Kidney epithelial cell (primary cell): ENCODE measurements at regions not wholly inside any gene's neighbourhood (a gene's known extent, or its start where the extent isn't known, plus 50 kb on each side); places are given as distances from the start of the nearest gene placed in this dataset.
"Not testable (repeated sequence)": the region's sequence is repeated elsewhere in the genome, so short reads cannot be mapped to it uniquely, and the experiment has no call there.

ENCODE experiments used
- DNase-seq: peaks from one replicate; pipeline ENCODE4 v3.0.0-alpha.2; 2010; ENCODE audit warnings: low read depth
- H3K27me3 ChIP-seq: 2 replicates; pipeline ENCODE4 v1.6.0; 2011; ENCODE audit warnings: low read length; ENCODE audit not compliant: control insufficient read depth, insufficient read depth
- H3K36me3 ChIP-seq: 2 replicates; pipeline ENCODE4 v1.5.1; 2011; ENCODE audit warnings: low read length; ENCODE audit not compliant: control insufficient read depth, insufficient read depth
- H3K4me3 ChIP-seq: 2 replicates; pipeline ENCODE4 v1.5.1; 2011; ENCODE audit warnings: low read depth, mild to moderate bottlenecking, control low read depth, low read length
- CTCF ChIP-seq: IDR thresholded peaks from 2 replicates; pipeline ENCODE4 v1.5.1; 2011; ENCODE audit warnings: mild to moderate bottlenecking, moderate library complexity, low read length, control low read depth, inconsistent platforms; ENCODE audit not compliant: insufficient read depth, poor library complexity, severe bottlenecking

GRCh38 chrX:130467936-130468335 is 66.1 kb downstream of the RBMX2 start:
- H3K36me3 ChIP-seq = no peaks in the 10 kb centered on the region
- no peak overlapping the region for H3K4me3 ChIP-seq
- no peaks in the 10 kb centered on the region for H3K27me3 ChIP-seq
- no peak for DNase-seq
- no peak for TF ChIP-seq CTCF

GRCh38 chrX:130468395-130468923 is 66.7 kb downstream of the RBMX2 start:
- Histone ChIP-seq H3K27me3 (no peaks in the 10 kb centered on the region), H3K4me3 (no peak overlapping the region), H3K36me3 (no peaks in the 10 kb centered on the region)
- DNase-seq = no peak
- TF ChIP-seq CTCF = no peak

- DNase-seq = no peak
- Histone ChIP-seq H3K27me3 (no peaks in the 10 kb centered on the region), H3K36me3 (no peaks in the 10 kb centered on the region), H3K4me3 (no peak overlapping the region)
- TF ChIP-seq CTCF = no peak
Observed at GRCh38 chrX:130482871-130483270, 81.1 kb downstream of the RBMX2 start.

GRCh38 chrX:130485870-130486269 is 84.1 kb downstream of the RBMX2 start:
- TF ChIP-seq CTCF = no peak
- H3K36me3 ChIP-seq = no peaks in the 10 kb centered on the region
- H3K27me3 ChIP-seq = no peaks in the 10 kb centered on the region
- no peak overlapping the region for H3K4me3 ChIP-seq
- no peak for DNase-seq

- H3K27me3 ChIP-seq, DNase-seq: not testable (repeated sequence)
Observed at GRCh38 chrX:130495502-130495901, 93.7 kb downstream of the RBMX2 start.

GRCh38 chrX:130497531-130497930 is 95.7 kb downstream of the RBMX2 start:
- Histone ChIP-seq H3K4me3 (no peak overlapping the region), H3K27me3 (no peaks in the 10 kb centered on the region), H3K36me3 (no peaks in the 10 kb centered on the region)
- TF ChIP-seq CTCF = no peak
- DNase-seq = no peak

More at GRCh38 chrX:130495502-130495901, 93.7 kb downstream of the RBMX2 start:
- not testable (repeated sequence) for H3K36me3 ChIP-seq, H3K4me3 ChIP-seq
